K562 (cell line): ENCODE measurements at regions not wholly inside any gene's neighbourhood (a gene's known extent, or its start where the extent isn't known, plus 50 kb on each side); places are given as distances from the start of the nearest gene placed in this dataset.
A peak's percentile ranks its signal among the peaks of the same experiment; 100 is the strongest.

ENCODE experiments used
- ATAC-seq: fragments of 200-7000 bp; cut with Tn5 transposase; 3 replicates; pipeline ENCODE4 v1.9.1; 2020; ENCODE audit warnings: moderate library complexity
- BruUV-seq: library from RNA; stranded (reverse); fragments of 400-500 nt; replicated peaks from 2 replicates; lab custom pipeline; 2021; lab: Mats Ljungman, UMichigan
- CTCF ChIA-PET: fragments of 300-600 bp; formaldehyde crosslinking; extraction: SDS; loops from one replicate; lab custom pipeline; 2021; ENCODE audit warnings: low intra/inter-chr PET ratio; lab: Yijun Ruan, JAX
- POLR2A ChIA-PET: fragments of 300-600, 350-650 bp; sonication (Branson Sonifier 250); formaldehyde crosslinking; extraction: SDS; loops from one replicate; lab custom pipeline; 2021; ENCODE audit warnings: antibody characterized with exemption, inconsistent platforms; lab: Yijun Ruan, JAX
- DNase-seq, 4 experiments: peaks; one replicate each; pipeline versions ENCODE4 v3.0.0 to v3.0.0-alpha.2; 2011 to 2018; ENCODE audit warnings: low spot score in 3 of 4, mixed read lengths in 3 of 4; ENCODE audit errors: extremely low read depth in 1 of 4
- FAIRE-seq: peaks from 2 replicates; lab custom pipeline; 2011; peaks lifted over from hg19 to GRCh38; lab: Jason Lieb, UNC
- H2AFZ ChIP-seq: 2 replicates; pipeline ENCODE4 v1.6.0; 2011; ENCODE audit warnings: low read depth, low read length, control low read depth, inconsistent platforms
- H3K27ac ChIP-seq: fragments of 200-600 bp; 3 replicates; pipeline ENCODE4 v1.8.0; 2011; ENCODE audit warnings: low read depth, mild to moderate bottlenecking, control low read depth, inconsistent platforms, low read length, moderate library complexity, mixed read lengths; ENCODE audit errors: extremely low read depth
- H3K27me3 ChIP-seq, 2 experiments: fragments of 300-600 bp in 1 of 2; 2 replicates in 1 of 2; 3 replicates in 1 of 2; pipeline versions ENCODE4 v1.6.0 to v1.8.0; 2011; ENCODE audit warnings: inconsistent platforms in 2 of 2, low read length in 2 of 2, mild to moderate bottlenecking in 1 of 2, mixed read lengths in 1 of 2, moderate library complexity in 1 of 2; ENCODE audit not compliant: control insufficient read depth in 2 of 2, insufficient read depth in 2 of 2
- H3K36me3 ChIP-seq: fragments of 300-600 bp; 3 replicates; pipeline ENCODE4 v1.8.0; 2011; ENCODE audit warnings: mild to moderate bottlenecking, low read length, inconsistent platforms; ENCODE audit not compliant: control insufficient read depth, insufficient read depth
- H3K4me1 ChIP-seq, 2 experiments: fragments of 200-600 bp in 1 of 2; replicated peaks in 1 of 2; 2 replicates in 1 of 2; 3 replicates in 1 of 2; pipeline versions ENCODE4 v1.5.1 to v1.8.0; 2011; ENCODE audit warnings: inconsistent platforms in 2 of 2, low read length in 2 of 2, mild to moderate bottlenecking in 1 of 2, mixed read lengths in 1 of 2, moderate library complexity in 1 of 2; ENCODE audit not compliant: control insufficient read depth in 2 of 2, insufficient read depth in 2 of 2
- H3K4me2 ChIP-seq: 2 replicates; pipeline ENCODE4 v1.6.1; 2011; ENCODE audit warnings: low read length, control low read depth, inconsistent platforms, mixed read lengths; ENCODE audit not compliant: insufficient read depth
- H3K4me3 ChIP-seq: fragments of 200-600 bp; sonication (generic), shearing (Covaris generic); 2 replicates; pipeline ENCODE4 v1.5.1; 2016; ENCODE audit warnings: control low read depth, inconsistent platforms
- H3K79me2 ChIP-seq: fragments of 200-600 bp; 3 replicates; pipeline ENCODE4 v1.8.0; 2011; ENCODE audit warnings: low read length, inconsistent platforms; ENCODE audit not compliant: control insufficient read depth, insufficient read depth
- H3K9ac ChIP-seq, 2 experiments: 2 replicates each; pipeline versions ENCODE4 v1.6.0 to v1.6.1; 2011; ENCODE audit warnings: low read depth in 2 of 2, low read length in 2 of 2, control low read depth in 1 of 2, inconsistent platforms in 1 of 2, mild to moderate bottlenecking in 1 of 2, mixed read lengths in 1 of 2; ENCODE audit not compliant: insufficient read depth in 1 of 2
- H3K9me1 ChIP-seq: one replicate; pipeline ENCODE4 v1.6.0; 2011; ENCODE audit warnings: inconsistent platforms, mild to moderate bottlenecking, low read length, moderate library complexity; ENCODE audit not compliant: control insufficient read depth, insufficient read depth
- H3K9me3 ChIP-seq: replicated peaks from 2 replicates; pipeline ENCODE4 v1.5.1; 2011; ENCODE audit warnings: low read depth, low read length, inconsistent platforms; ENCODE audit not compliant: control insufficient read depth, insufficient read depth
- H4K20me1 ChIP-seq: replicated peaks from 2 replicates; pipeline ENCODE4 v1.6.1; 2011; ENCODE audit warnings: low read length, inconsistent platforms, mixed read lengths; ENCODE audit not compliant: control insufficient read depth, insufficient read depth
- CHCHD3 ChIP-seq: fragments of 250-450 bp; sonication (Bioruptor Pico); IDR thresholded peaks from 2 replicates; pipeline ENCODE4 v2.1.2; 2022; ENCODE audit warnings: mild to moderate bottlenecking
- HES1 ChIP-seq: fragments of 450-650 bp; IDR thresholded peaks from 2 replicates; pipeline ENCODE4 v1.6.1; 2016; ENCODE audit warnings: low read depth, mild to moderate bottlenecking, moderate library complexity
- LEF1 ChIP-seq: fragments of 450-650 bp; IDR thresholded peaks from 2 replicates; pipeline ENCODE4 v1.6.1; 2016; ENCODE audit warnings: mild to moderate bottlenecking
- MEF2D ChIP-seq: conservative IDR thresholded peaks from 2 replicates; pipeline ENCODE4 v1.6.1; 2016; ENCODE audit warnings: low read depth, missing genetic modification characterization, missing compliant biosample characterization
- SP1 ChIP-seq: sonication (generic); formaldehyde crosslinking; IDR thresholded peaks from 2 replicates; pipeline ENCODE4 v1.8.1; 2022; ENCODE audit warnings: mild to moderate bottlenecking, missing genetic modification reagents
- SREBF2 ChIP-seq: sonication (generic); formaldehyde crosslinking; IDR thresholded peaks from 2 replicates; pipeline ENCODE4 v1.4.0; 2020; ENCODE audit warnings: mild to moderate bottlenecking, missing genetic modification reagents
- SRSF1 ChIP-seq: fragments of 200-400 bp; formaldehyde crosslinking; IDR thresholded peaks from 2 replicates; pipeline ENCODE4 v1.6.1; 2017; ENCODE audit warnings: mild to moderate bottlenecking, low read depth, low read length, moderate library complexity
- STAT5B ChIP-seq: fragments of 250-450 bp; sonication (Bioruptor Pico); IDR thresholded peaks from 2 replicates; pipeline ENCODE4 v1.8.0; 2021; ENCODE audit warnings: mild to moderate bottlenecking, inconsistent platforms
- ZNF518B ChIP-seq: fragments of 250-450 bp; sonication (Bioruptor Pico); IDR thresholded peaks from 2 replicates; pipeline ENCODE4 v1.5.0; 2021; ENCODE audit warnings: mild to moderate bottlenecking, moderate library complexity
- WGBS: fragments of 100-300 bp; shearing (Covaris generic); methylation state at CpG from one replicate; pipeline ENCODE4 v1.1.6; 2016; ENCODE audit warnings: low coverage, mixed read lengths; ENCODE audit not compliant: insufficient coverage; ENCODE audit errors: missing lambda C conversion rate; 5-methylcytosine and 5-hydroxymethylcytosine counted together
- in situ Hi-C: fragments of 300-500 bp; cut with MboI; formaldehyde crosslinking; loops from 4 replicates; pipeline ENCODE4 v1.15.0; 2018; ENCODE audit warnings: inconsistent platforms, mixed read lengths
- intact Hi-C: fragments of 100-400 bp; cut with micrococcal nuclease; formaldehyde crosslinking; loops from 2 replicates; pipeline ENCODE4 v1.14.2; 2022
- TF ChIP-seq, protein P1 (sequence below), 2 experiments: fragments of 450-650 bp; formaldehyde crosslinking in 1 of 2; IDR thresholded peaks; 2 replicates each; pipeline versions ENCODE4 v1.4.0 to v1.6.1; 2014 to 2020; ENCODE audit warnings: mild to moderate bottlenecking in 2 of 2, borderline replicate concordance in 1 of 2, low read depth in 1 of 2

GRCh38 chr4:100742045-100742444 is 224.2 kb upstream of the EMCN start:
- in situ Hi-C loops: no loop called here
- WGBS: 16% methylated on average over 4 of the region's 4 CpGs
- peak in 1 of 4 experiments; percentile 1 for DNase-seq
- TF ChIP-seq LEF1: no peak
- no peak for TF ChIP-seq HES1
- no peak for TF ChIP-seq SP1 (CRISPR knock-in tag)
- TF ChIP-seq ZNF518B (CRISPR knock-in tag): no peak
- TF ChIP-seq CHCHD3 (CRISPR knock-in tag): no peak
- TF ChIP-seq, protein P1, sequence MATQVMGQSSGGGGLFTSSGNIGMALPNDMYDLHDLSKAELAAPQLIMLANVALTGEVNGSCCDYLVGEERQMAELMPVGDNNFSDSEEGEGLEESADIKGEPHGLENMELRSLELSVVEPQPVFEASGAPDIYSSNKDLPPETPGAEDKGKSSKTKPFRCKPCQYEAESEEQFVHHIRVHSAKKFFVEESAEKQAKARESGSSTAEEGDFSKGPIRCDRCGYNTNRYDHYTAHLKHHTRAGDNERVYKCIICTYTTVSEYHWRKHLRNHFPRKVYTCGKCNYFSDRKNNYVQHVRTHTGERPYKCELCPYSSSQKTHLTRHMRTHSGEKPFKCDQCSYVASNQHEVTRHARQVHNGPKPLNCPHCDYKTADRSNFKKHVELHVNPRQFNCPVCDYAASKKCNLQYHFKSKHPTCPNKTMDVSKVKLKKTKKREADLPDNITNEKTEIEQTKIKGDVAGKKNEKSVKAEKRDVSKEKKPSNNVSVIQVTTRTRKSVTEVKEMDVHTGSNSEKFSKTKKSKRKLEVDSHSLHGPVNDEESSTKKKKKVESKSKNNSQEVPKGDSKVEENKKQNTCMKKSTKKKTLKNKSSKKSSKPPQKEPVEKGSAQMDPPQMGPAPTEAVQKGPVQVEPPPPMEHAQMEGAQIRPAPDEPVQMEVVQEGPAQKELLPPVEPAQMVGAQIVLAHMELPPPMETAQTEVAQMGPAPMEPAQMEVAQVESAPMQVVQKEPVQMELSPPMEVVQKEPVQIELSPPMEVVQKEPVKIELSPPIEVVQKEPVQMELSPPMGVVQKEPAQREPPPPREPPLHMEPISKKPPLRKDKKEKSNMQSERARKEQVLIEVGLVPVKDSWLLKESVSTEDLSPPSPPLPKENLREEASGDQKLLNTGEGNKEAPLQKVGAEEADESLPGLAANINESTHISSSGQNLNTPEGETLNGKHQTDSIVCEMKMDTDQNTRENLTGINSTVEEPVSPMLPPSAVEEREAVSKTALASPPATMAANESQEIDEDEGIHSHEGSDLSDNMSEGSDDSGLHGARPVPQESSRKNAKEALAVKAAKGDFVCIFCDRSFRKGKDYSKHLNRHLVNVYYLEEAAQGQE (IDR thresholded peaks at IDR 0.05; ENCODE audit: borderline replicate concordance): no peak
- TF ChIP-seq, protein P1 (CRISPR knock-in tag; IDR thresholded peaks at IDR 0.05; ENCODE audit: low read depth): no peak
- no peak for TF ChIP-seq SRSF1
- no peak for TF ChIP-seq STAT5B (CRISPR knock-in tag)
- no peak for TF ChIP-seq SREBF2 (CRISPR knock-in tag)
- TF ChIP-seq MEF2D (tag): no peak

More at GRCh38 chr4:100742045-100742444, 224.2 kb upstream of the EMCN start:
- Histone ChIP-seq H3K9me1 (no peaks in the 10 kb centered on the region), H3K27ac (no peak overlapping the region), H4K20me1 (no peaks in the 10 kb centered on the region), H3K4me3 (no peak overlapping the region), H2AFZ (no peak overlapping the region), H3K9me3 (no peaks in the 10 kb centered on the region; the same call in 1 of the 2 replicates), H3K79me2 (no peaks in the 10 kb centered on the region), H3K36me3 (no peaks in the 10 kb centered on the region), H3K4me2 (no peak overlapping the region), H3K27me3 (no peaks in the 10 kb centered on the region), H3K9ac (no peak overlapping the region), H3K4me1 (no peaks in the 10 kb centered on the region)
- CTCF ChIA-PET: no interaction called here
- intact Hi-C loops: no loop called here
- no TSS peak for BruUV-seq
- no peak for ATAC-seq
- FAIRE-seq: no peak
- POLR2A ChIA-PET: no interaction called here
